CD4-positive, alpha-beta T cell treated with Interleukin-1 beta for 1 hour (primary cell): ENCODE measurements at regions not wholly inside any gene's neighbourhood (a gene's known extent, or its start where the extent isn't known, plus 50 kb on each side); places are given as distances from the start of the nearest gene placed in this dataset.
"Not testable (repeated sequence)": the region's sequence is repeated elsewhere in the genome, so short reads cannot be mapped to it uniquely, and the experiment has no call there.

Experiments
- DNase-seq, 2 donors: peaks; one replicate each; pipeline ENCODE4 v3.0.0-alpha.2; 2020 to 2022

DNA sequence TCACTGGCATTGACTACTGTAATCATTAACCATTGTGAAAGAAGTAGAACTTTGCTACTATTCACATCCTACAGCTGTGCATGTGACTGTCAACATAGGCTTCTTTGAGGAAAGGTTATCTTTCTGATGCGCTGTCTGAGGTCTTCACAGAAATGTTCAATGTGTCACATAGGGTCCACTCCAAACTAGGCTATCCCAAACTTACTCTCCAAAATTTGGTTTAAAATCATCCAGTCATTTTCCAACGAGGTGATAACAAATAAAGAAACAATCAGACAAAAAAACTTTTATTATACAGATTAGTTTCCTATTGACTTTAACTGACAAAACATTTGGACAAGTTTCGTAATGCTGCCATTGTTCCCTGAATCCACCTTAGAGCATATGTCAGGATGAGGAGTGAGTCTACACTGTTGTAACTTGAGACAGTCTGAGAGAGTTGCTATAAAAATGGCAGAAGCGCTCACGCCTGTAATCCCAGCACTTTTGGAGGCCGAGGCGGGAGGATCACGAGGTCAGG, 511.6 kb downstream of the PLOD2 start:
- no peak for DNase-seq

DNA sequence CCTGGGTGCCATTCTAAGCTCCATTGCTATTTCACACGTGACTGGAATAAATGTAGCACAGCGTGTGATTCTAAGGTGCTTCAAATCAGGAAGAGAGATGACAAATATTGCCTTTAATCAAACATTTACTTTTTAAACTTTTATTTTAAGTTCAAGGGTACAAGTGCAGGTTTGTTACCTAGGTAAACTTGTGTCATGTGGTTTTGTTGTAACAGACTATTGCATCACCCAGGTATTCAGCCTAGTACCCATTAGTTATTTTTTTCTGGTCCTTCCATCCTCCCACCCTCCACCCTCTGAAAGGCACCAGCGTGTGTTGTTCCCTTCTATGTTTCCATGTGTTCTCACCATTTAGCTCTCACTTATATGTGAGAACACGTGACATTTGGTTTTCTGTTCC, 510.8 kb downstream of the PLOD2 start:
- DNase-seq, result no peak

DNA sequence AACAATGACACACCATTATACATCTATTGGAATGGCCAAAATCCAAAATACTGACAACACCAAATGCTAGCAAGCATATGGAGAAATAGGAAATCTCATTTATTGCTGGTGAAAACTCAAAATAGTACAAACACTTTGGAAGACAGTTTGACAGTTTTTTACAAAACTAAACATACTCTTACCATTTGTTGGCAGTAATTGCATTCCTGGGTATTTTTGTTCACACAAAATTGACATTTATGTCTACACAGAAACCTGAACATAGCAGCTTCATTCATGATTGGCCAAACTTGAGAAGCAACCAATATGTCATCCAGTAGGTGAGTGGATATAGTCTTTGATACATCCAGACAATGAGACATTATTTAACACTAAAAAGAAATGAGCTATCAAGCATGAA, 489.9 kb downstream of the PLOD2 start:
- DNase-seq, result no peak

DNA sequence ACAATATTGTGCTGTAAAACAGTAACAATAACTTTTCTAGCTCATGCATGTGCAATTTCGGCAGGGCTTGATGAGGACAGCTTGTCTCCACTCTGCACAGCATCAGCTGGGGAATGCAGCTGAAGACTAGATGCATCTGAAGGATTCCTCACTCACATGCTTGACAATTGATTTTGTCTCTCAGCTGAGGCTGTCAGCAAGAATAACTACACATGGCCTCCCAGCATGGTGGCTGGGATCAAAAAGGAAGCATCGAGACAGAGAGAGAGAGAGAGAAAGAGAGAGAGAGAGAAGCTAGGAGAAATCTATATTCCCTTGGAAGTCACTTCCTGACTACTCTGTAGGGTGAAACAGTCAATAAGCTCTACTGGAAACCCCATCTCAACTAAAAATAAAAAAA, 487.1 kb downstream of the PLOD2 start:
- no peak for DNase-seq

DNA sequence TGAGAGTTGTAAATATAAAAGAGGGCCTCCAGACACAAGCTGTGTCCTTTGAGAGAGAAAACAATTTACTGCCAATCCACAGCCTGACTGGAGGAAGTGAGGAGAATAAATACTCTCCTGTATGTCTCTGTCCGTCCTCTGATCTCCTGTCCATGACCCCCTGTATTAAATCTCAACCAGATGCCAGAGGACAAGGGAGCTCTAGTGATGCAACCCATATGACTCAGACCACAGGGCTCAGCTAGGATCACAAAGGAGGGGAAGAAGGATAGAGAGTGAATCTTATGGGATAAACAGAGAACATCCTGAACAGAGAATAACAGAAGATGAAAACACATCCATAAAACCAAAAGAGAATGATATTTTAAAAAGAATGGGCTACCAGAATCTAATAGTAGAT, 482.6 kb downstream of the PLOD2 start:
- no peak for DNase-seq

DNA sequence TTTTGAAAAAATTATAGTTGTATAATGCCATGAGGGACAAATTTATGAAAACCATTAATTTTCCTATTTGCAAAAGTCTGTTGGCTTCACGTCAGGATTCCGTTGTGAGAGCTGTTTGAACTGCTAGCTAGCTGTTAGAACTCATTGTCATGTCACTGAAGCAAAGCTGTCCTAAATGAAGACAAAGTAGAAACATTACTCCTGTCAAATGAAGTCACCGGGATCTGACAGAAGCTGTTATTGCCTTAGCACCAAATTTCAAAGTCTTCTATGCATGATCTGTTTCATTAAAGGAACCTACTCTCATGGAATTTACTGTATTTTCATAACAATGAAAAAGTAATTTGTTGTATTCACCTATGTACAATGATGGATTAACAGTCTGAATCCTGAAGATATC, 479.8 kb downstream of the PLOD2 start:
- no peak for DNase-seq

DNA sequence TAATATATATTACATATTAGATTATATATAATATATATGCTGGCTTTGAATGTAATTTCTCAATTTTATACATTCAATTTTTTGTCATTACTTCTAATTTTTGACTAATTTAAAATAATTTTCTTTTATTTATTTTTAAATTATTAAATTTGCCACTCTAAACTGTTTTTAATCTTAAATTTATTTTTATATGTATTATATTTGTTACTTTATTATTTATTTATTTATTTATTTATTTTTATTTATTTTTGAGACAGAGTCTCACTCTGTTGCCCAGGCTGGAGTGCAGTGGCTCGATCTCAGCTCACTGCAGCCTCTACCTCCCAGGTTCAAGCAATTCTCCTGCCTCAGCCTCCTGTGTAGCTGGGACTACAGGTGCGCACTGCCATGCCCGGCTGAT, 473.0 kb downstream of the PLOD2 start:
- not testable (repeated sequence) for DNase-seq

DNA sequence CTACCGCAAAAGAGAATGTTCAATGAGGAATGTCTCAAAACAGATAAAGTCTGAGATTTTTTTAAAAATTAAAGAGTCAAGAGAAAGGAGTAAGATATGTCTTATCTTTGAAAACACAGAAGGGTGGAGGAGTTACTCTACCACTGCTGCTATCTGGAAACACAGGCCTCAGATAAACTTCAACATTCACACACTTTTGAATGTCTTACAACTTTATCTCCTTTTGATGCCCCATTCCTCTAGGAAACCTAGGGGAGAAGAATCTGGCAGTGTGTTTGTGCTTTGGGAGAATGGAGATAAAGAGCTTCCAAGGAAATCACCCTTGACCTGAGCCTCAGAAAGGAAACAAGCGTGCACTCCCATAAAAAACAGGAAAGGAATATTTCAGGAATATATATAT, 468.2 kb downstream of the PLOD2 start:
- DNase-seq, result no peak

DNA sequence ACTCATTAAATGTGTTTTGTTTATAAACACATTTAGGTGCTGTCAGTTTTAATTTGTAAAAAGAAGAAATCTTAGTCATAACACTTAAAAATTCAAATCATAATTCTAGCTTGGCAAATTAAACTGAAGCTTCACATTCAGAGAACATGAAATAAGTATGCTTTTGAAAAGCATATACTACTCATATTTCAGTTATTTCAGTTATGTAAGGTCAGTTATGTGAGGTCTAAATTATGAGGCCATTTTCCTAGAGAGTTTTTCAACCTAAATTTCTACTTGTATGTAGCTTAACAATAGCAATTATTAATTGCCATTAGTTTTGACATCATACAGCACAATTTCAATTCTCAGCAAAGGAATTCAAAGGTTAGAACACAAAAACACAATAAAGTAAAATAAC, 465.0 kb downstream of the PLOD2 start:
- no peak for DNase-seq

DNA sequence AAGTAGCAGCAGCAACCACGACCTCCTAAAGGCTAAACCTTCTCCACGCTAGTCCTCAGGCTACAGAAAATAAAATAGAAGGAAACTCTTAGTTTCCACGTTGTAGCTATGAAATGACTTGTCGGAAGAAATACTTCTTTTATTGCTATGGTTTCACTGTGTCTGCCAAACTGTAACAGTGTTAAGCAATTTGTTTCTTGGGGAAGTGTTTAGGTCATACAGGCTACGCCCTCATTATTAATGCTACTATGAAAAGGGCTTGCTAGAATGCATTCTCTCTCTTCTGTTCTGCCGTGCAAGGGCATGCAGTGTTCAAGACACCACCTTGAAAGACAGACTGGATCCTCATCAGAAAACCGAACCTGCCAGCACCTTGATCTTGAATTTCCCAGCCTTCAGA, 462.7 kb downstream of the PLOD2 start:
- no peak for DNase-seq

DNA sequence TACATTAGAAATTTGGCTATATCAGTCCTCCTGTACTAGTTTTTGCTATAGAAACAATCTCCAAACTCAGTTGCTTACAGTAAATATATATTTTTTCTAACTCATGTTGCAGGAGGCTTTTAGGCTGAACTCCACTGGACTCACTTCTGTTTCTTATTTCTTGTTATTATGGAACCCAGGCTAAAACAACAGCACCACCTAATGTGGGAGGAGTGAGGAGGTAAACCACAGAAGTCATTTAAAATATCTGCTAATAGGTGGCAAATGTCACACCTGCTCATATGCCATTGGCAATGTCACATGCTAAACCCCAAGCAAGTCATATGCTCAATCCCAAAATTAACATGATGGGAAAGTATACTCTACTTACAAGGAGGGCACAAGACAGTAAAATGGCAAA, 462.2 kb downstream of the PLOD2 start:
- no peak for DNase-seq

DNA sequence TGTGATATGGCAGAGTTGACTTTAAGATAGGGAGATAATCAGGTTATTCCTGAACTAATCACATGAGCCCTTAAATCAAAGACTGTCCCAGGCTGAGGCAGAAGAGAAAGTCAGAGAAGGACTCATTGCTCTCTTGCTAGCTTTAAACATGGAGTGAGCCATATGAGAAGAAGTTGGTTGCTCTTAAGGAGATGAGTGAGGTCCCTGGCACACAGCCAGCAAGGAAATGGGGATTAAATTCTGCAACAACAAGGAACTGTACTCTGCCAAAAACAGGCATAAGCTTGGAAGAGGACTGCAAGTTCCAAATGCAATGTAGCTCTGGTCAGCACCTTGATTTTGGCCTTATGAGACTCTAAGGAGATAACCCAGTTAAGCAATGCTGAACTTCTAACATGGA, 457.0 kb downstream of the PLOD2 start:
- DNase-seq, result no peak

DNA sequence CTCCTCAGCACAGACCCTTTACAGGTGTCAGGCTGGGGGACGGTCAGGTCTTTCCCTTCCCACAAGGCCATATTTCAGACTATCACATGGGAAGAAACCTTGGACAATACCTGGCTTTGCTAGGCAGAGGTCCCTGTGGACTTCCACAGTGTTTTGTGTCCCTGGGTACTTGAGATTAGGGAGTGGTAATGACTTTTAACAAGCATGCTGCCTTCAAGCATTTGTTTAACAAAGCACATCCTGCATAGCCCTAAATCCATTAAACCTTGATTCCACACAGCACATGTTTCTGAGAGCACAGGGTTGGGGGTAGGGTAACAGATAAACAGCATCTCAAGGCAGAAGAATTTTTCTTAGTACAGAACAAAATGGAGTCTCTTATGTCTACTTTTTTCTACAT, 451.2 kb downstream of the PLOD2 start:
- not testable (repeated sequence) for DNase-seq

DNA sequence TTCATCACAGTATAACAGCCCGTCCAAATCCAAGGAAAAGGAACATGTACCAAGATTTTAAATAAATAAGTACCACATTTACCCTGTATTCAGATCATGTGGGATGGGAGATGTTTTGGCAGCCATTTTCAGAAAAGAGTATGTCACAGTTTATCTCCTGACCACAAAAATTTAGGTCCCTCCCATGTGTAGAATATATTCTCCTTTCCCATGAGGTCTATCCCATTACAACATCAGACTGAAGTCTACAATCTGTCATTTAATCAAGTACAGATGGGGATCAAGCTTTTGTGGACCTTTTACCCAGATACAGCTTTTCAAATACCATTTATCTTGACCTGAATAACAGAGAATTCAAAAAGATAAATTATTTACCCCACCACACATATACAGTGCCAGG, 444.5 kb downstream of the PLOD2 start:
- DNase-seq, result no peak

DNA sequence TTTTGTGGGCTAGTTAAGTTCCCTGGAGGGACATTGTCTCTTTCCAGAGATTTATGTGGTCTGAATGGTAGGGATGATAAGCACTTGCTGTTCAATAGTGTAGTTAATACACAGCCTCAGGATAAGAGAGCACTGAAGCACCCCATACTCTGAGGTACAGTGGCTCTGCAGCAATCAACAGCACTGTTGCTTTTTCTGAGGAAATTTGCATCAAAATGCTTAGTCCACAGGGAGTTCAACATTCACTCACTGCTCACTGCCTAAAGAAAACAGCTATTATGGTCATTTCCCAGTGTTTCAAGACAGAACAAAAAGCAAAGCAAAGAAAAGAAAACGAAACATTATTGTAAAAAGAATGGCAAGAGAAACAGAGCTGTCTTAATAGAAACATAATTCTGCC, 441.9 kb downstream of the PLOD2 start:
- no peak for DNase-seq

DNA sequence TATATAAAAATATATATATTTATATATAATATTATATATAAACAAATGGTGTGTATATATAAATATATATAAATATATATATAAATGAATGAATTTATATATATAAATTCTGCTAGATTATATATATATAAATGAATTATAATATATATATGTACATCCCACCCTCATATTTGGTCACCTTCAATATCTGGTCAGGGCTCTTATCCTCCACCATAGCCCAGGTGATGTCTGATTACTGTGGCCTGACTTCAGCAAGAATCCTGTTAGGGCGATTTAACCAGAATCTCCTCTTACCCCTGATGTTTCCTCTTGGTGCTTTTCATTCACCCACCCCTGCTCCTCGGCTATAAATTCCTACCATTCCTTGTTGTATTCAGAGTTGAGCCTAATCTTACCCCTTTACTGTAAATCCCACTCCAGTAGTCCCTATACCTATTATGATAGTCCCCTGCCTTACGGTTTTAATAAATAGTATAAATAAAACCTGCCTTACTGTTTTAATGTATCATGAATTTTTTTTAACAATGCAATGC, 439.6 kb downstream of the PLOD2 start:
- no peak for DNase-seq

DNA sequence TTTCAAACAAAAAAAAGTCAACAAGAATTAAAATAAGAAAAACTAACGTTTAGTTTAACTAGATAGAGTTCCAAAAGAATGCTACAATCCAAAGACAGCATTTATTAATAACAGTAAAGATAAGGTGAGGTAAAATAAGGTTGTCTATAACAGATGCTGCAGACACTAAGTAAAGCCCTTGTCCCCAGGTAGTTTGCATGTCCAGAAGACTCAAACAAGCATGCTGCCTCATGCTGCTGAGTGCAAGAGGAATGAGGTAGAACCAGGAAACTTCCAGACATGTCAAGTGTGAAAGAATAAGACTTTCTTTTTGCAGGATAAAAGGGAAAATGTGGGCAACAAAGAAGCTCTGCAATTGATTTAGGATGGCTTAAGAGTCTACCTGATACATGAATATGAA, 439.2 kb downstream of the PLOD2 start:
- DNase-seq, result no peak

DNA sequence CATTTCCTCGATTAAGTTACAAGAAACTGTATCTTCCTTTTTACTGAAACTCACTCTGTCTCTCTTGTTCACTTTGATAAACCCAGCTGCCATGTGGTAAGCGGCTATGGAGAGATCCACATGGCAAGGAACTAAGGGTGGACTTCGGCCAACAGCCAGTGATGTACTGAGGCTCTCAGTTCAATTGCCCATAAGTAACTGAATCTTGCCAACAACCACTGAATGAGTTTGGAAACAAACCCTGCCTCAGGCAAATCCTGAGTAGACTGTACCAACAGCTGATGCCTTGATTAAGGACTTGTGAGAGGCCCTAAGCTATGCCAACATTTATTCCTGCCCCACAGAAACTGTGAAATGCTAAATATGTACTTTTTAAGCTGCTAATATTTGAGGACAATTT, 433.5 kb downstream of the PLOD2 start:
- DNase-seq, result no peak

DNA sequence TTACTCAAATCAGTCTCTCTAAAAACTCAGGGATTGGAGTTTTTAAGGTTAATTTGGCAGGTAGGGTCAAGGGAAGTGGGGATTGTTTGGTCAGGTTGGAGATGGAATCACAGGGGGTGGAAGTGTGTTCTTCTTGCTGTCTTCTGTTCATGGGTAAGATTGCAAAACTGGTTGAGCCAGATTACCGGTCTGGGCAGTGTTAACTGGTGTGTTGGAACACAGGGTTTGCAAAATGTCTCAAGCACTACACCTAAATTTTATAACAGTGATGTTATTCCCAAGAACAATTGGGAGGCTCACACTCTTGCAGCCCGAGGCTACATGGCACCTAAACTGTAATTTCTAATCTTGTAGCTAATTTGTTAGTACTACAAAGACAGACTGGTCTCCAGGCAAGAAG, 425.4 kb downstream of the PLOD2 start:
- no peak for DNase-seq

DNA sequence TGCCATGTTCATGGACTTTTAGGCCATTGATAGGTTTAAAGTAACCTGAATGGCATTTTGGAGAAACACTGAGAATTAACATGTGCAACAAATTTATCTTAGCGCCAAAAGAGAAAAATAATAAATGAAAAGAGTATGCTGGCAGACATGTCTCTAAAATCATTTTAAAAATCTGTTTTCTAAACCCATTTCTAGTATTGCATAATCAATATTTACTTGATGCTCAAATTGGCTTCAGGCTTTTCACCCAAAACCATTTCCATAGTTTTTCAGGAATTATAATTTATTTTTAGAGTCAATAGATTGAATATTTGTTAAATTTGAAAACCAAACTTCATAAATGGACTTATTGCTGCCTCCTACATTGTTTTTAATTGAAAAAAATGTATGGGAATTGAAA, 423.0 kb downstream of the PLOD2 start:
- no peak for DNase-seq

DNA sequence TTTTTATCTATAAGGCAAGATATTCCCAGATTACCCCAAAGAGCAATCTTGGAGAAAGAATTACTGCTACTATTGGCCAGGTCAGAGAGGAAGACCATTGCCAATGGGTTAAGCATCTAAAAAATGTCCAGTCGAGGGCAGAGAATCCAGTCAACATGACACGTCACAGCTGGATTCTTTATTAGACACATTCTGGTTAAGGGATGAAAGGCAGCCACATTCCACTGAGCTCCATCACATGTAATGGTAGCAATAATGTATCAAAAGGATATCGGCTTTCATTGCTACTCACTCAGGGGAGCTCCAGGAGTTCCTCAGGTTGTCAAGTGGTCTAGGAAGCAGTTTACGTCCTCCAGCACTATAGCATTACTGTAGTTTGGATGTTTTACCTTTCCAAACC, 421.1 kb downstream of the PLOD2 start:
- no peak for DNase-seq

DNA sequence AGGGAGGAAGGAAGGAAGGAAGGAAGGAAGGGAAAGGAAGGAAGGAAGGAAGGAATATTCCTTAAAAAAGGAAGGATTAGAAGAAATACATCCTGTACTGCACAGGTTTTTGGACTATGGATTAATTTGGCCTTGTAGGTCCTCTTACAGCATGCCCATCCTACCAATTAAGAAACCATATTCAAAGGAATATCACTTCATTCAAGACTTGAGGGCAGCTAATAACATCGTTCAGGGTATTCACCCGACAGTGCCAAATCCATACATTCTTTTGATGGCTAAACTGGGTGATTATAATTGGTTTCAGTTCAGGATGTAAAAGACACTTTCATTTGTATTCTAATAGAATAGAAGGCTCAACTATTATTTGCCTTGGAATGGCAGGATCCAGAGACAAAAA, 410.3 kb downstream of the PLOD2 start:
- DNase-seq, result no peak

DNA sequence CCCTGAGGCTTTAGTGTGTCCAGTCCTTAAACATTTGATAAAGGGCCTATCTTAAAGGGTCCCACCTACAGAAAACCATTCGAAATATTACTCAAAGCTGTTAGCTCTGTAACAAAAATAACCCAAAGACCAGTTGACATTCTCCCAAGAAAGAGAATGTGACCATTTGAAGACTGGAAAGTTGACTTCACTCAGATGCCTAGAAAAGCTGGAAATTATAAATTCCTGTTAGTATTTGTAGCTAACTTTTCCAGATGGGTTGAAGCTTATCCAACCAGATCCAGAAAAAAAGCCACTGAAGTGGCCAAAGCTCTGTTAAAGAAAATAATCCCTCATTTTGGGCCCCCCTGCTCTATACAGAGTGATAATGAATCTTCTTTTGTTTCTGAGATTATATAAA, 408.4 kb downstream of the PLOD2 start:
- no peak for DNase-seq

DNA sequence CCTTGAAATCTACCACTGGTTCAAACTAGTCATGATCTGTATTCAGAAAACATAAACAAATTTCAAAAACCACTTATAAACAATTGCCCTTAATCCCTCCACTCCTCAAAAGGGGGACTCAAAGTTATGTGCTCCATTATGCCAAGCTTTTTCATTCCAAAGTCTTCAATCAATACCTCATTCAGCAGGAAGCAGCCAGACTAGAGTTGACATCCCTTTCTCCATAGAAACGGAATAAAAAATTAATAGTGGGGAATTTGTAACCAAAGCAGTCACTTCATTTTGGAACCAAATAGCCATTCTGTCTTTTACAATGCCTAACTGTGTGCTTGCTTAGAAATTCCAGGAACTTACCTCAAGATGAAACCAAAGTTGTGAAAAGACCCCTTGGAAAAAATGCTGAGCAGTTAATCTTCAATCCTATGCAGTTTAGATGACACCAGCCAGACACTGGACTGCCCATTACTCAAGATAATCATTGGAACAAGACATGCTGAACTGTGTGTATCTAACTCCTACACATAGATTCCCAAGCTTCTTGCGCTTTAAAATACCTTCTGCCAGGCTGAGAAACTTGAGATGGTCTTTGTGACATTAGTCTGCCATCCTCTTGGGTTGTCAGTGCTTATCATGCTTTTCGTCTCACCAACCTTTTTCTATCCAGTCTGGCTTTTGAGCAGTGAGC, 406.2 kb downstream of the PLOD2 start:
- no peak for DNase-seq

DNA sequence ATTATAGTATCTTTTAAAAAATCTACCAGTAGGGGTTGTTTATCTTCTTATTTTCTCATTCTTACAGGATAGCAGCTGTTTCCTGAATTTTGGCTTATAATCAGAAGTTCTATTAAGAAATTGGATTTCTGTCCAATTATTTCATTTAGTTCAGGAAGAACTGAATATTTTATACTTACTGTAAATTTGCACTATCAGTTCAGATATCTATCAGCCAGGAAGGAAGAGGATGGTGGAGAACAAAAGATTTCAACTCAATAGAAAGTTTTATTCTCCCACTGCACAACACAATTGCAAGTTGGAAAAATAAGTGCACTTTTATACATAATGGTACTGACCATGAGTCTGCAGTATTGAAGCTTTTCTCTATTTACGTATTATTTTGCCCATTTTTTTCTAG, 400.9 kb downstream of the PLOD2 start:
- no peak for DNase-seq
